Astrocyte (in vitro differentiated cells and primary cell): ENCODE measurements at regions not wholly inside any gene's neighbourhood (a gene's known extent, or its start where the extent isn't known, plus 50 kb on each side); places are given as distances from the start of the nearest gene placed in this dataset.

Source experiments
- DNase-seq: peaks from one replicate; pipeline ENCODE4 v3.0.0-alpha.2; 2010; ENCODE audit warnings: low read depth
- FAIRE-seq: peaks from 2 replicates; lab custom pipeline; 2011; peaks lifted over from hg19 to GRCh38; lab: Jason Lieb, UNC
- H2AFZ ChIP-seq: 2 replicates; pipeline ENCODE4 v1.6.0; 2012; ENCODE audit warnings: low read depth, low read length, inconsistent platforms
- H3K27ac ChIP-seq: 2 replicates; pipeline ENCODE4 v1.5.1; 2011; ENCODE audit warnings: low read depth, low read length, inconsistent platforms
- H3K27me3 ChIP-seq: 2 replicates; pipeline ENCODE4 v1.6.0; 2011; ENCODE audit warnings: low read length, inconsistent platforms; ENCODE audit not compliant: insufficient read depth
- H3K36me3 ChIP-seq: 2 replicates; pipeline ENCODE4 v1.5.1; 2011; ENCODE audit warnings: low read length, inconsistent platforms; ENCODE audit not compliant: insufficient read depth
- H3K4me1 ChIP-seq: 2 replicates; pipeline ENCODE4 v1.5.1; 2011; ENCODE audit warnings: low read length, inconsistent platforms; ENCODE audit not compliant: insufficient read depth
- H3K4me2 ChIP-seq: 2 replicates; pipeline ENCODE4 v1.6.0; 2012; ENCODE audit warnings: low read length, inconsistent platforms
- H3K4me3 ChIP-seq: 2 replicates; pipeline ENCODE4 v1.5.1; 2011; ENCODE audit warnings: low read depth, mild to moderate bottlenecking, low read length, inconsistent platforms; ENCODE audit not compliant: insufficient read depth
- H3K79me2 ChIP-seq: 2 replicates; pipeline ENCODE4 v1.6.0; 2012; ENCODE audit warnings: mild to moderate bottlenecking, low read length, inconsistent platforms; ENCODE audit not compliant: insufficient read depth
- H3K9ac ChIP-seq: 2 replicates; pipeline ENCODE4 v1.6.0; 2012; ENCODE audit warnings: mild to moderate bottlenecking, low read length, inconsistent platforms
- H3K9me3 ChIP-seq: 2 replicates; pipeline ENCODE4 v1.5.1; 2012; ENCODE audit warnings: low read depth, mild to moderate bottlenecking, low read length, inconsistent platforms; ENCODE audit not compliant: insufficient read depth
- H4K20me1 ChIP-seq: 2 replicates; pipeline ENCODE4 v1.6.0; 2012; ENCODE audit warnings: low read length, inconsistent platforms; ENCODE audit not compliant: insufficient read depth
- H3K27ac Mint-ChIP-seq: one replicate; pipeline ENCODE4 v1.8.0; 2021; ENCODE audit warnings: mild to moderate bottlenecking, mixed read lengths; ENCODE audit not compliant: unreplicated experiment
- H3K27me3 Mint-ChIP-seq: one replicate; pipeline ENCODE4 v1.8.0; 2021; ENCODE audit warnings: low read depth, mixed read lengths; ENCODE audit not compliant: unreplicated experiment
- H3K36me3 Mint-ChIP-seq: one replicate; pipeline ENCODE4 v1.8.0; 2021; ENCODE audit warnings: low read depth, mixed read lengths; ENCODE audit not compliant: unreplicated experiment
- H3K4me1 Mint-ChIP-seq: one replicate; pipeline ENCODE4 v1.8.0; 2021; ENCODE audit warnings: low read depth, mixed read lengths; ENCODE audit not compliant: unreplicated experiment
- H3K4me3 Mint-ChIP-seq: one replicate; pipeline ENCODE4 v1.8.0; 2021; ENCODE audit warnings: mild to moderate bottlenecking, moderate library complexity, mixed read lengths; ENCODE audit not compliant: unreplicated experiment
- H3K9me3 Mint-ChIP-seq: one replicate; pipeline ENCODE4 v1.8.0; 2021; ENCODE audit warnings: mild to moderate bottlenecking, mixed read lengths; ENCODE audit not compliant: unreplicated experiment
- EZH2 ChIP-seq: IDR thresholded peaks from 2 replicates; pipeline ENCODE4 v1.6.1; 2012; ENCODE audit warnings: mild to moderate bottlenecking, low read length, inconsistent platforms; ENCODE audit not compliant: insufficient read depth
- TF ChIP-seq, protein P1 (sequence below): IDR thresholded peaks from 2 replicates; pipeline ENCODE4 v1.5.1; 2011; ENCODE audit warnings: low read depth, mild to moderate bottlenecking, inconsistent platforms, low read length, moderate library complexity; ENCODE audit not compliant: insufficient read depth

GRCh38 chr1:81463936-81464837, 336.5 kb upstream of the ADGRL2 start:
- Histone ChIP-seq H3K79me2 (no peaks in the 10 kb centered on the region), H3K9ac (no peak overlapping the region), H3K4me1 (no peaks in the 10 kb centered on the region), H4K20me1 (no peaks in the 10 kb centered on the region), H3K27ac (no peak overlapping the region), H3K27me3 (no peaks in the 10 kb centered on the region), H3K4me2 (no peak overlapping the region), H3K36me3 (no peaks in the 10 kb centered on the region), H2AFZ (no peak overlapping the region), H3K4me3 (no peak overlapping the region), H3K9me3 (no peaks in the 10 kb centered on the region)
- Mint-ChIP-seq H3K27ac (no peak overlapping the region), H3K27me3 (no peaks in the 10 kb centered on the region), H3K4me1 (no peaks in the 10 kb centered on the region), H3K9me3 (no peaks in the 10 kb centered on the region), H3K4me3 (no peak overlapping the region), H3K36me3 (no peaks in the 10 kb centered on the region)
- no peak for TF ChIP-seq EZH2
- TF ChIP-seq, protein P1, sequence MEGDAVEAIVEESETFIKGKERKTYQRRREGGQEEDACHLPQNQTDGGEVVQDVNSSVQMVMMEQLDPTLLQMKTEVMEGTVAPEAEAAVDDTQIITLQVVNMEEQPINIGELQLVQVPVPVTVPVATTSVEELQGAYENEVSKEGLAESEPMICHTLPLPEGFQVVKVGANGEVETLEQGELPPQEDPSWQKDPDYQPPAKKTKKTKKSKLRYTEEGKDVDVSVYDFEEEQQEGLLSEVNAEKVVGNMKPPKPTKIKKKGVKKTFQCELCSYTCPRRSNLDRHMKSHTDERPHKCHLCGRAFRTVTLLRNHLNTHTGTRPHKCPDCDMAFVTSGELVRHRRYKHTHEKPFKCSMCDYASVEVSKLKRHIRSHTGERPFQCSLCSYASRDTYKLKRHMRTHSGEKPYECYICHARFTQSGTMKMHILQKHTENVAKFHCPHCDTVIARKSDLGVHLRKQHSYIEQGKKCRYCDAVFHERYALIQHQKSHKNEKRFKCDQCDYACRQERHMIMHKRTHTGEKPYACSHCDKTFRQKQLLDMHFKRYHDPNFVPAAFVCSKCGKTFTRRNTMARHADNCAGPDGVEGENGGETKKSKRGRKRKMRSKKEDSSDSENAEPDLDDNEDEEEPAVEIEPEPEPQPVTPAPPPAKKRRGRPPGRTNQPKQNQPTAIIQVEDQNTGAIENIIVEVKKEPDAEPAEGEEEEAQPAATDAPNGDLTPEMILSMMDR = no peak
- no peak for DNase-seq
- no peak for FAIRE-seq

GRCh38 chr1:81459043-81459442, 341.7 kb upstream of the ADGRL2 start:
- TF ChIP-seq EZH2 = no peak
- TF ChIP-seq, protein P1 = no peak
- no peaks in the 10 kb centered on the region for H3K36me3 ChIP-seq
- Mint-ChIP-seq H3K27me3 (no peaks in the 10 kb centered on the region), H3K4me3 (no peak overlapping the region), H3K9me3 (no peaks in the 10 kb centered on the region), H3K36me3 (no peaks in the 10 kb centered on the region), H3K4me1 (no peaks in the 10 kb centered on the region), H3K27ac (no peak overlapping the region)
- H3K9ac ChIP-seq = no peak overlapping the region
- H3K4me3 ChIP-seq = no peak overlapping the region
- no peaks in the 10 kb centered on the region for H3K27me3 ChIP-seq
- H3K9me3 ChIP-seq = no peaks in the 10 kb centered on the region
- no peaks in the 10 kb centered on the region for H4K20me1 ChIP-seq
- FAIRE-seq (no peak), DNase-seq (no peak)
- H3K79me2 ChIP-seq = no peaks in the 10 kb centered on the region
- H3K4me1 ChIP-seq = no peaks in the 10 kb centered on the region
- no peak overlapping the region for H3K4me2 ChIP-seq
- H2AFZ ChIP-seq = no peak overlapping the region
- H3K27ac ChIP-seq = no peak overlapping the region

GRCh38 chr1:81458186-81458585, 342.5 kb upstream of the ADGRL2 start:
- no peak overlapping the region for H3K4me3 Mint-ChIP-seq
- Histone ChIP-seq H3K27ac (no peak overlapping the region), H3K4me1 (peaks cover 1% of the 10 kb centered on the region), H2AFZ (no peak overlapping the region), H3K79me2 (no peaks in the 10 kb centered on the region), H3K4me2 (no peak overlapping the region), H3K9ac (no peak overlapping the region), H3K4me3 (no peak overlapping the region), H3K27me3 (no peaks in the 10 kb centered on the region), H3K9me3 (no peaks in the 10 kb centered on the region), H4K20me1 (no peaks in the 10 kb centered on the region), H3K36me3 (no peaks in the 10 kb centered on the region)
- TF ChIP-seq, protein P1 = no peak
- no peak for TF ChIP-seq EZH2
- H3K9me3 Mint-ChIP-seq = no peaks in the 10 kb centered on the region
- H3K36me3 Mint-ChIP-seq = no peaks in the 10 kb centered on the region
- peaks cover 3% of the 10 kb centered on the region for H3K4me1 Mint-ChIP-seq
- FAIRE-seq (no peak), DNase-seq (no peak)
- no peaks in the 10 kb centered on the region for H3K27me3 Mint-ChIP-seq
- H3K27ac Mint-ChIP-seq = no peak overlapping the region
